HL-60 (cell line): ENCODE measurements at regions not wholly inside any gene's neighbourhood (a gene's known extent, or its start where the extent isn't known, plus 50 kb on each side); places are given as distances from the start of the nearest gene placed in this dataset.

Source experiments
- GABPA ChIP-seq: IDR thresholded peaks from 2 replicates; pipeline ENCODE4 v1.6.1; 2012; ENCODE audit warnings: low read depth
- POLR2AphosphoS5 ChIP-seq: IDR thresholded peaks from 2 replicates; pipeline ENCODE4 v1.6.1; 2012; ENCODE audit warnings: low read depth
- SPI1 ChIP-seq: IDR thresholded peaks from 2 replicates; pipeline ENCODE4 v1.6.1; 2012; ENCODE audit warnings: low read depth, mild to moderate bottlenecking, borderline replicate concordance
- TF ChIP-seq, protein P1 (sequence below): IDR thresholded peaks from one replicate; pipeline ENCODE4 v1.5.1; 2011; ENCODE audit warnings: low read length, control low read depth, inconsistent platforms; ENCODE audit not compliant: insufficient read depth
- TF ChIP-seq, protein P2 (sequence below): IDR thresholded peaks from 2 replicates; pipeline ENCODE4 v1.6.1; 2012; ENCODE audit warnings: low read depth; ENCODE audit not compliant: insufficient replicate concordance

- TF ChIP-seq, protein P1, sequence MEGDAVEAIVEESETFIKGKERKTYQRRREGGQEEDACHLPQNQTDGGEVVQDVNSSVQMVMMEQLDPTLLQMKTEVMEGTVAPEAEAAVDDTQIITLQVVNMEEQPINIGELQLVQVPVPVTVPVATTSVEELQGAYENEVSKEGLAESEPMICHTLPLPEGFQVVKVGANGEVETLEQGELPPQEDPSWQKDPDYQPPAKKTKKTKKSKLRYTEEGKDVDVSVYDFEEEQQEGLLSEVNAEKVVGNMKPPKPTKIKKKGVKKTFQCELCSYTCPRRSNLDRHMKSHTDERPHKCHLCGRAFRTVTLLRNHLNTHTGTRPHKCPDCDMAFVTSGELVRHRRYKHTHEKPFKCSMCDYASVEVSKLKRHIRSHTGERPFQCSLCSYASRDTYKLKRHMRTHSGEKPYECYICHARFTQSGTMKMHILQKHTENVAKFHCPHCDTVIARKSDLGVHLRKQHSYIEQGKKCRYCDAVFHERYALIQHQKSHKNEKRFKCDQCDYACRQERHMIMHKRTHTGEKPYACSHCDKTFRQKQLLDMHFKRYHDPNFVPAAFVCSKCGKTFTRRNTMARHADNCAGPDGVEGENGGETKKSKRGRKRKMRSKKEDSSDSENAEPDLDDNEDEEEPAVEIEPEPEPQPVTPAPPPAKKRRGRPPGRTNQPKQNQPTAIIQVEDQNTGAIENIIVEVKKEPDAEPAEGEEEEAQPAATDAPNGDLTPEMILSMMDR = no peak
- TF ChIP-seq POLR2AphosphoS5 = no peak
- TF ChIP-seq, protein P2, sequence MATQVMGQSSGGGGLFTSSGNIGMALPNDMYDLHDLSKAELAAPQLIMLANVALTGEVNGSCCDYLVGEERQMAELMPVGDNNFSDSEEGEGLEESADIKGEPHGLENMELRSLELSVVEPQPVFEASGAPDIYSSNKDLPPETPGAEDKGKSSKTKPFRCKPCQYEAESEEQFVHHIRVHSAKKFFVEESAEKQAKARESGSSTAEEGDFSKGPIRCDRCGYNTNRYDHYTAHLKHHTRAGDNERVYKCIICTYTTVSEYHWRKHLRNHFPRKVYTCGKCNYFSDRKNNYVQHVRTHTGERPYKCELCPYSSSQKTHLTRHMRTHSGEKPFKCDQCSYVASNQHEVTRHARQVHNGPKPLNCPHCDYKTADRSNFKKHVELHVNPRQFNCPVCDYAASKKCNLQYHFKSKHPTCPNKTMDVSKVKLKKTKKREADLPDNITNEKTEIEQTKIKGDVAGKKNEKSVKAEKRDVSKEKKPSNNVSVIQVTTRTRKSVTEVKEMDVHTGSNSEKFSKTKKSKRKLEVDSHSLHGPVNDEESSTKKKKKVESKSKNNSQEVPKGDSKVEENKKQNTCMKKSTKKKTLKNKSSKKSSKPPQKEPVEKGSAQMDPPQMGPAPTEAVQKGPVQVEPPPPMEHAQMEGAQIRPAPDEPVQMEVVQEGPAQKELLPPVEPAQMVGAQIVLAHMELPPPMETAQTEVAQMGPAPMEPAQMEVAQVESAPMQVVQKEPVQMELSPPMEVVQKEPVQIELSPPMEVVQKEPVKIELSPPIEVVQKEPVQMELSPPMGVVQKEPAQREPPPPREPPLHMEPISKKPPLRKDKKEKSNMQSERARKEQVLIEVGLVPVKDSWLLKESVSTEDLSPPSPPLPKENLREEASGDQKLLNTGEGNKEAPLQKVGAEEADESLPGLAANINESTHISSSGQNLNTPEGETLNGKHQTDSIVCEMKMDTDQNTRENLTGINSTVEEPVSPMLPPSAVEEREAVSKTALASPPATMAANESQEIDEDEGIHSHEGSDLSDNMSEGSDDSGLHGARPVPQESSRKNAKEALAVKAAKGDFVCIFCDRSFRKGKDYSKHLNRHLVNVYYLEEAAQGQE = no peak
- no peak for TF ChIP-seq GABPA
- TF ChIP-seq SPI1 = no peak
Observed at GRCh38 chr5:68730979-68731654, 362.7 kb upstream of the SLC30A5 start.
